GM19463 (cell line): ENCODE measurements at regions not wholly inside any gene's neighbourhood (a gene's known extent, or its start where the extent isn't known, plus 50 kb on each side); places are given as distances from the start of the nearest gene placed in this dataset.

Experiments used
- ATAC-seq: cut with Tn5 transposase; IDR thresholded peaks from one replicate; pipeline ENCODE4 v1.9.1; 2021; ENCODE audit warnings: mild to moderate bottlenecking, moderate library complexity; ENCODE audit not compliant: unreplicated experiment

DNA sequence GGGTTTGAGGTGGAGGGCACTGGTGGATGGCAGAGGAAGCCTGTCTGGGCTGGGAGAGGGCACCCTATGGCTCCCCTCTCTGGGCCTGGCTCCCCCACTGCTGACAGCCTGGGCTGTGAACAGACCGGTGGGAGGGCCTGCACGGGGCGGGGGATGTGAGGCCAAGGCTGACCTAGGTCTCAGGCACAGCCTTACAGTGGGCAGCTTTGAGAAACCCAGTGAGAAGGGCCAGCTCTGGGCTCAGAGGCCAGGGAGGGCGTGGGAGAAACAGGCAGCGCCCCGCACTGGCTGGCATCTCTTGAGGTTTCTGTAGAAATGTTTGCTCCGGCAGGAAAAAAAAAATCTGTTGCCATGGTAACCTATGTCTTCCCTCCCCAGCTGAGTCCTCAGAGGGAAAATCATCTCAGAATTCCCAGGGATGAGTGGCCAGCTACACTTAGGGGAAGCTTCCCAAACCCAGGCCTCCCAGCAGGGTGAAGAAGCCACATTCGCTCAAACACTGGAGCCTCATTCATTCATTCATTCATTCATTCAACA, 71.7 kb upstream of the TAF1B start:
- ATAC-seq: no peak

DNA sequence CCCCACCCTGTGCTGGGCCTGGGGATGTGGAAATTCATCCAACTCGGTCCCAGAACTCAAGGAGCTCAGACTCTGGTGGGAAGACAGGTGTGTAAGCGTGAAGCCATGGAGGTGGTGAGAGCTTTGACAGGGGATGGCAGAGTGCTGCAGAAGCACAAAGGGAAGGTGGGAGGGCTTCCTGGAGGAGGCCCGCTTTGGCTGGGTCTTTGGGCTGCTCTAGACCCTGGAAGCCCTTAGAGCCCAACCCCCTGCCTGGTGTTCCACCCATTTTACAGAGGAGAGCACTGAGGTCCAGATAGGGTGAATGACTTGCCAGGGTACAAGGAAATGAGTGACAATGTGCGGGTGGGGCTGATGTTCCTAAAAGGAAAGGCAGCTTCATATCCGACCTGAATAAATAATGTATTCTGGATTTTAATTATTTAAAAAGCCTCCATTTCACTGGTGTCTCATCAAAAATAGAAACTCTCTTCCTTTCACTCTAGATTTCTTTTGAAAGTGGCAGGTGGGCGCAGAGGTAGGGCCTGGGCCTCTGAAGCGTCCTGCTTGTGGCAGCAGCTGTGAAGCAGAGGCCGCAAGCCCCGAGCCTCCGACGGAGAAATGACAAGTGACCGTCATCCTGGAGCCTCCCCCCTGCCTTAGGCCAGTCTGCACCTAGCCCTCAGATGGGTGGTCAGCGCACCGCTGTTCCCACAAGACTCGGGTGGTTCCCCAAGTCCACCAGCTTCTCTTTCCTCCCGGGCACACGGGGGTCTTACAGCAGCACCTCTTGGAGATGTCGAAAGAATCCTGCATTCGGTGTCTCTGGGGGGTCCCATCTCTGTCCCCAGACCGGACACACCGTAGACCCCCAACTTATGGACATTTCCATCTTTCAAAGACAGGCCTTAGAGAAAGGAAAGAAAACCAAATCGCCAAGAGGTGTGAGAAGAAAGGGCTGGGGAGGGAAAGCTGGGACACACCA, 71.0 kb upstream of the TAF1B start:
- no peak for ATAC-seq

DNA sequence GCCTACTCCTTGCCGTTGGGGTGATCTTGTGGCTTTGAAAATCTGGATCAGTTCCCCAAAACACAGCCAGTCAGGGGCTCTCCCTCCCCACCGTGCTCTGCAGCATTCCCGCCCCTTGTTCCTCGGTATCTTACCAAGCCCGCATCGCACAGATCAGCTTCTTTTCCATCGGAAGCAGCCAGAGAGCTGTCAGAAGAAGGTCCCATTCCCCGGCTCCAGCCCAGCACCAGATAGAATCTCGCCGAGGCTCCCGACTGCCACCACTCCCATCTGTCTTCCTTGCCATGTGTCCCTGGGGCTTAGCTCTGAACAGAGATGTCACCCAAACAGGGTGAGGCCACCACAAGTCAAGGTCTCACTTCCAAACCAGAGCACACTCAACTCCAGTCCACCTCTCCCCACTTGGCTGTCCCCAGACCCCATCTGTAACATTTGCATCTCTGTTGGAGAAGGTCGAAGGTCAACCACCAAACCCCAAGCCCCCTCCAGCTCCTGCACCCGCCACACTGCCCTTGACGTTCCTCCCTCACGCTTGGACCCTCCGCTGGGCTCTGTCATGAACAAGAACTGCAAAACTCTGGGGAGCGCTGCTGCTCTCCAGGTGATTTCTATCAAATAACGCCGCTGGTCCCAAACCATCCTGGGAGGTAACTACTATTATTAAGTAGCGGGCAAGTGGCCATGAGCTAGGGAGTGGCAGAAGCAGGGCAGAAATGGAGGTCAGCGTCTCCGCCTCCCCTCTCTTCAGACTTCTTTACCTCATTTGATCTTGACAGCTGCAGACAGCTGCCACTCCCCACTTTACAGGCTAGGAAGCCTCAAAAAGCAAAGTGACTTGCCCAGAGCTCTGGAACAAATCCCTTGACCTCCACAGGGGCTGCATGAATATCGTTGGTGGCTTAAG, 70.0 kb upstream of the TAF1B start:
- no peak for ATAC-seq

DNA sequence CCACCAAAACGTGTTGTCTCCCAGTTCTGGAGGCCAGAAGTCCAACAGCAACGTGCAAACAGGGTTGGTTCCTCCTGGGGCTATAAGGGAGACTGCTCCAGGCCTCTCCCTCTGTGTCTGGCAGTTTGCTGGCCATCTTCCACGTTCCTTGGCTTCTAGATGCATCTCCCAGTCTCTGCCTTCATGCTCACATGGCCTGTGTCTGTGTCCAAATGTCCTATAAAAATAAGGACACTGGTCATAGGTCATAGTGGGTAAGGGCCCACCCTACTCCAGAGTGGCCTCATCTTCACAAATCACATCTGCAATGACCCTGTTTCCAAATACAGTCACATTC, 69.4 kb upstream of the TAF1B start:
- ATAC-seq: no peak

DNA sequence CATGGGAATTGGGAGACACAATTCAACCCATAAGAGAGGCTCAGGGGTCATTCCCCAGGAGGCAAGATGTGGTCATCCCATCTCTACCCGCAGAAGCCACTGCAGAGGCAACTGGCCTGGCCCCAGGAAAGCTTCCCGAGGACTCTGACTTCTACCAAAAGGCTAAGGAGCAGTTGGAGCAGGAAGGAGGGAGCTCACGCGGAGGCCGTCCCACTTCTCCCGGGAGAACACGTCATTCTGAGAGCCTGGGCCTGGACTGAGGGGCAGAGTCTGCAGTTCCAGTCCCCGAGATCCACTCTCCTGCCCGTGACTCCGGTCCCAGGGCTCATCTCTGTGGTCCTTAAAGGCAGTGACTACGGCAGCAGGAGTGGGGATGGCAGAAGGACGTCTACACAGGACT, 69.0 kb upstream of the TAF1B start:
- no peak for ATAC-seq

DNA sequence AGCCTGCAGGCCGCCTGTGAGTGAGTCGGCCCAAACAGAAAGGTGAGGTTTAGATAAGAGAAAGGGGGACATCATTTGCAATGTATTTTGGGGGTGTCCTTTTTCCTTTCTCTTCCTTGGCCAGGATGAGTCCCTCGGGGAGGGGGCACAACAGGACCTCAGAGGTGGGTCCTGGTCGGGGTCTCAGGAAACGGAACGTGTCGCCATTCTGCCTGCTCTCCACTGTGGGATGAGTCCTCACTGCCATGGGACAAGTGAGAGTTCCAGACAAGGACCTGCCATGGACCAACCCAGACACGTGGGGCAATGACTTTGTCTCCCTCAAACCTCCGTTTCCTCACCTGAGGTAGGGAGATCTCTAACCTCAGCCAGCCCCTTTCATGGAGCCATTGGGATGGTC, 67.9 kb upstream of the TAF1B start:
- ATAC-seq: no peak

DNA sequence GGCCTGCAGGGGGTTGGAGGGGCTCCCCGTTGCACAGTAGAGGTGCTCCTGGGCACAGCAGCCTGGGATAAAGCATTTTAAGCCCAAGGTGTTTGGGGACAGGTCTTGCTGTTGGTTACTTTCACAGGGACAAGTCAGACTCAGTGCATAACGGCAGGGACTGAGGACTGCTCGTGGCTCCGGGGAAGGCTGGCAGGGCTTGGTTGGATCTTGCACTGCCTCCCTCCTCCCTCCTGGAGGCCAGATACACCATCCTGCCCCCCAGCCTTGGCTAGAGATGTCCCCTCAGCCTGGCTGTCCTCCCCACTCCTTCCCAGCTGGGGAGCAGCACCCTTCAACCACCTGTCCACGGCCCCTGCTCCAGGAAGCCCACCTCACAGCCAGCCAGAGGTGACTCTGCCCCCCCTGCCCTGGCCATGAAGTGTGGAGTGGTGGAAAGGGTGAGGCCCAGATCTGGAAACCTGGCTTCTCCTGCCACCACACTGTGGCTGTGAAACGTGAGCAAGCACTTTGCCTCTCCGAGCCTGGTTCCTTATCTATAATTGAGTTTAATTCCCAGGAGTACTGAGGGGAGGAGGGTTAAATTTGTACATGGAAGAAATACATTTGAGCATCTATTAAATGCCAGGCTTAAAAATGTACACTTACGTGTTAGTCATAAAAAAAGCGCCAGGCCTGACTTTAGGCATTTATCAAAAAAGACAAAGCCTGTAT, 67.1 kb upstream of the TAF1B start:
- ATAC-seq: no peak

DNA sequence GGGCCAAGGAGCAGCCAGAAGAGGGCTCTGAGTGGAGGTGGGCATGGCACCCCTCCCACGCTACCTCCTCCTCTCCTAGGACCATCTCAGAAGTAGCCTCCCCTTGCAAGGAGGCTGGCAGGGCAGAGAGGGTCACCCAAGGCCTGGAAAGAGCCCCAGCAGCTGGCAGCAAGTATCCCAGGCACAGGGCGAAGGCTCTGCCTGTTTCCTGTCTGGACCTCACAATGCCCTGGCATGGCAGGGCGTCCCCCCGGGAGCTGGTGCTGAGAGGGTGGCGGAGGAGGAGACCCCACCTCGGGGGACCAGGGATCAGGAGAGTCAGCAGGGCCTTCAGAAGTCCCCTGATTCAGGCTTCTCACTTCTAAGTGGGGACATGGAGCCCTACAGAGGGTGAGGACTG, 66.2 kb upstream of the TAF1B start:
- no peak for ATAC-seq

DNA sequence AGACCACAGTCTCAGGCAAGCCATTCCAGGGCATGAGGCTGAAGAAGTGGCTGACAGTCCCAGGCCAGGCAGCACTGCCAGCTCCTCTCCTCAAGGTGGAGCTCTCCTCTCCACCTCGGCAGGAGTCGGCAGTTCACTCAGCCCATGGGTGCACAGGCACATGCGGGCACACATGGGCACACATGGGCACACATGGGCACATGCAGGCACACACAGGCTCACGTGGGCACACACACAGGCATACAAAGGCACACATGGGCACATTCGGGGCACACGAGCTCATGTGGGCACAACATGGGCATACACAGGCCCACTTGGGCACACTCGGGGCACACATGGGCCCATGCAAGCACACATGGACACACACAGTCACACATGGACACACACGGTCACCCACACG, 65.3 kb upstream of the TAF1B start:
- no peak for ATAC-seq

DNA sequence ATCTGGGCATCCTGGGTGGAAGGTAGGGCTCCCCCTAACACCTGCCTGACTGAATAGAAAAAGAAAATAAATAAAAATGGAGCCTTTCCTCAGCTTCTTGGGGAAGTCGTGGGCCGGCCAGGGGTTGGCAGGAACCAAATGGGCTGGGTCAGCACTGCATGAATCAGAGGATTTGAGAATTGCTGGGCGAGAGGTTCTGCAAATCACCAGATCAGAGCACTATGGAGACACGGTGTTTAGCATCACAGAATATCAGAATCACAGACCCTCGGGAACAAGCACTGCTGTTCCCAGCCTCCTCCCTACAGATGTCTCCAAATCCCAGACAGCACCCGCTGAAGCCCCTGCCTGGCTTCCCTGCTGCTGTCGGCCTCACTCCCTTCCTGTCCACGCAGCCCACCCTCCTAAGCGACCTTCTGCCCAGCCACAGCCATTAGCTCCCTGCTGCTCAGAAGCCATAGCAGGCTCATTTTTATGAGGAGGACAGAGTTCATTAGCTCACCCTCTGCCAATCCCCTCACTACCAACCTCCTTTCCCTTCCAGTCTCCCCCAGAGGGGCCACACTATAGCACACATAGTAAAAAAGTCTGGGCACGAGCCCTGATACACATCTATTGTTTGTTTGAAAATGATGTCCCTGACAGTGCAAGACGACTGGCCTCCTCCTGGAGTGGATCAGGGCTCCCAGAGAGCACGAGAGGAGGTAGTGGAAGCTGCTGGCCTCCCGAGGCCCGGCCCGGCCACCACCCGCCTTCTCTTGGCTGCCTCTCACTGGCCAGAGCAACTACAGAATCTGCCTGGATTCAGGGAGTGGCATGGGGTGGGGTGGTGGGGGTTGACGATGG, 64.6 kb upstream of the TAF1B start:
- ATAC-seq: no peak

DNA sequence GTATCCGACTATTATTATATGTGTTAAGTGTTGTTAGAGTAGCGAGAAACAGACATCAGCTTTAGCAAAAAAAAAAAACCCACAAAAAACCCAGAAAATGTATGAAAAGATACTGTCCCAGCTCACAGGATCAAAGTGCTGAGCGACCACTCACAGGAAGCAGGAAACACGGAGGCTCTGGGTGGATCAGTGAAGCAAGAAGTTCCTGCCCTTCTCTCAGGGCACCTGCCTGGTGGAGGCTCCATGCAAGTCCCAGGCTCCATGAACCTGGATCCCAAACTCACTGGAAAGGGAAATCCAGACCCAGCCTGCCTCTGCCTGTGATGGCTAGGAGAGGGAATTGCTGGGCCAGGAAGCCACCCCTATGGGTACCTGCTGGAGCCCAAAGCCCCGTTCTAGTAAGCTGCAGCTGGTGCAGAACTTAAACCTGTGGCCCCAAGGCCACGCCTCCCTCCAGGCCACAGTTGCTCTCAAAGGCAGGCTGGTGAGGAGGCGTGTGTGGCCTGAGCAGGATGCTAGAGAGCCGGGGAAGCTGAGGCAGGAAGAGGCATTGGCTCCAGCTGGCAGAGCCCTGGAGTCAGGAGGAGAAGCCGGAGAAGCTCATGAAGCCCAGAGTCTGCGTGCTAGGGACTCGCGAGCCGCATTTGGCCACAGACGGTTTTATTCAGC, 63.5 kb upstream of the TAF1B start:
- peak; percentile 71 for ATAC-seq

DNA sequence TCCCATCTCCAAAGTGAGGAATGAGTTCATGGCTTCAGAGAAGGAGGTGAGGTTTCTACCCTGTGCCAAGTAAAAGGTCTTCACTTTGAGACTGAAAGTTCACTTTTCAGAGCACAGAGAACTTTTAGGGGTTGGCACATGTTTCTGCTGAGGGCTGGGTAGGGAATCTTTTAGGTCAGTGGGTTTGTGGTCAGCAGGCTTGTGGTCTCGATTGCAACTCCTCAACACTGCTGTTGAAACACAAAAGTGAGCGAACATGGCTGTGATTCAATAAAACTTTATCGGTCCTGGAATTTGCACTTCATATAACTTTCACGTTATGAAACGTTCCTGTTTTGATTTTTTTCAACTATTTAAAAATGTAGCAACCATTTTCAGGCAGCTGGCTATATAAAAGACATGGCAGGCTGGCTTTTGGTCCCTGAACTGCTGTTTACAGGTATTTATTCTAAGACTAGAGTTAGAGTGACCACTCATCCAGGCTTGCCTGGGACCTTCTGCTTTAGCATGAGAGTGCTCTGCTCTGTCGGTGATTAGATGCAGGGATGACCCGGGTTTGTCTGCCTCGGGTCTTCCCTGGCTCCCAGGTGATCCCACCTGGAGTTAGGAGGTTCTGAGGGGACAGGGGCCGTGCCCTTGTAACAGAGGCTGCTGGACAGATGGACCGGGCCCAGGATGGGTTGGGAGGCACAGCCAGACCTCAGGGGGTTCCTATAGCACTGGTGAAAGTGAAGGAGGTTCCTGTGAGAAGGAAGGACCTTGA, 62.7 kb upstream of the TAF1B start:
- ATAC-seq: no peak

DNA sequence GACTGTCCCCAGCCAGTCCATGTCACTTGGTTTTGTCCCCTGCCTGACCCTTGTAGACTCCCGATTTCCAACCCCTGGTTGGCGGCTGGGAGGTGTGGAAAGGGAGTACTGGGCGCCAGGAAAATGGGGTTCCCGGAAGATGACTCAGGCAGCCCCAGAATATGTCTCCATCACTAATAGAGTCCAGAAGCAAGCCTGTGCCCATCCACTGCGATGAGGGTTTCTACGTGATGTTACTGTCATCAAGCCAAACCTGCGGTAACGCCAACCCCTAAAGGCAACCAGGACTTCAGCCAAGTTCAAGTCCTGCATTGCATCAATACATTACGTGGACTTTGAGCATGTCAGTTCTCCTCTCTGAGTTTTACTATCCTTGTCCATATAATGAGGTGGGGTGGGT, 62.0 kb upstream of the TAF1B start:
- no peak for ATAC-seq

DNA sequence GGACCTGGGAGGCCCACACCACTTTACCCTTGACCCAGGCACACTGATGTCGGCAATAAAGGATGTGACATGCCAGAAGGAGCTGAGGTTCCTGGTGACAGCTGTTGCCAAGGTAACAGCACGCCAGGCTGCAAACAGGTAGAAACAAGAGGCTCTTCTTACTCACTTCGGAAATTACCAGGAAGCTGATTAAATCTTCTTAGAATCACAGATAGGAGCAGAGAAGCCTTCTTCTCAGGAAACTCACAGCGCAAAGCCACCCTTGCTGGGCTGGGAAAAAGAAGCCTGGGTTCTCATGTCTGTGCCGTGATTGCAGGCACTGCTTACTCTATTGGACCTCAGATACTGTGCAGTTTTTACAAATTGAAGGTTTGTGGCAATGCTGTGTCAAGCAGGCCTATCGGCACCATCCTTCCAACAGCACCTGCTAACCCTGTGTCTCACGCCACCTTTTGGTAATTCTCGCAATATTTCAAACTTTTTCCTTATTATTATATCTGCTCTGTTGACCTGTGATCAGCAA, 61.0 kb upstream of the TAF1B start:
- no peak for ATAC-seq

DNA sequence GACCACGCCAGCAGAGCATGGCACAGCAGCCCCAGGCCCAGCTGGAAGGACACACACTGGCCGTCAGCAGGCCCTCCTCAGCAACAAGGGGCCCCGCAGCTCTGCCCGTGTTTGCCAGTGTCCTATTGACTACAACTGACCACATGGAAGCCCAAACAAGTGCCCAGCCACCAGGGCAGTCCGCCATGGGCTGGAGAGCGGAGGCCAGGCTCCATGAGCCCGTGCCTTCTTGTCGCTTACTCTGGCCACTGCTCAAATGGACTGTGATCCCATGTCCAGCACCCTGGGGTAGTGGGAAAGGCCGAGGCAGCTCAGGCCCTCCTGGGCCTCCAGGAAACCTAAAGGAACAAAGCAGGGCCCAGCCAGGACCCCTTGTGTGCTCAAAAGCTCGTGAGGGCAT, 53.9 kb upstream of the TAF1B start:
- ATAC-seq: no peak

DNA sequence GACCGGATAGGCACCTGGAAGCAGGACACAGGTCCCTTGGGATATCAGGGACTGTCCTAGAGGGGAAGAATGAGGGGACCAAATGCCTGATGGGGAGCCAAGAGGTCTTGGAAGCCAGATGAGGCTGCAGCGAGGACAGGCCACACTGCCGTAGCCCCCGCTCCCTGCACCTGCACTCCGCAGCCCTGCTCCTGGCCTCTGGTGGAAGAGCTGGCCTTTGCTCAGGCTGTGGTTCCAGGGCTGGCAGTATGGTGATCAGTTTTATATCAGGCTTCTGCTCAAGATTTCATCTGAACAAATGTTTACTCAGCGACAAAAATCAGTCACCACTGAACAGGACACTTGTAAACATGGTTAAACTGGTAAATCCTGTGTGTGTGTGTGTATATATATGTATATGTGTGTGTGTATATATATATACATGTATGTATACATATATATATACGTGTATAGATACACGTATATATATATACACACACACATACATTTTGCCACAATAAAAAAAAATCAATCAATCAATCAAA, 52.5 kb upstream of the TAF1B start:
- no peak for ATAC-seq

DNA sequence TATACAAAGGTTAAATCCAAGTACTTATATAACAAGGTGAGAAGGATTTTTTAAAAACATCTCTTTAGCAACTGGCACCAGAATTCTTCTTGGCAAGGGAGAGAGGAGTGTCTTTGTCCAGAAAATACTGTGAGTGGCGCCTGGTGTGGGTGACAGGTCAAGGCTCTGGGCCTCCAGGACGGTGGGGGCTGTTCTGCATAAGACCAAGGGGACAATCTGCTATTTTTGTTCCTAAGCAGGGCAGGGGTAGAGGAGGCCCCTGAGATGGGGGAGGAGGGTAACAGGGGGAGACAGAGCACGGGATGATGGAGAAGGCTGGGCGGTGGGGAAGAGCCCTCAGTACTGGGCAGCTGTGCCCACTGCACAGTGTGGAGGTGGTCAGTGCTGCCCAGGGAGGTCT, 51.6 kb upstream of the TAF1B start:
- ATAC-seq: no peak

DNA sequence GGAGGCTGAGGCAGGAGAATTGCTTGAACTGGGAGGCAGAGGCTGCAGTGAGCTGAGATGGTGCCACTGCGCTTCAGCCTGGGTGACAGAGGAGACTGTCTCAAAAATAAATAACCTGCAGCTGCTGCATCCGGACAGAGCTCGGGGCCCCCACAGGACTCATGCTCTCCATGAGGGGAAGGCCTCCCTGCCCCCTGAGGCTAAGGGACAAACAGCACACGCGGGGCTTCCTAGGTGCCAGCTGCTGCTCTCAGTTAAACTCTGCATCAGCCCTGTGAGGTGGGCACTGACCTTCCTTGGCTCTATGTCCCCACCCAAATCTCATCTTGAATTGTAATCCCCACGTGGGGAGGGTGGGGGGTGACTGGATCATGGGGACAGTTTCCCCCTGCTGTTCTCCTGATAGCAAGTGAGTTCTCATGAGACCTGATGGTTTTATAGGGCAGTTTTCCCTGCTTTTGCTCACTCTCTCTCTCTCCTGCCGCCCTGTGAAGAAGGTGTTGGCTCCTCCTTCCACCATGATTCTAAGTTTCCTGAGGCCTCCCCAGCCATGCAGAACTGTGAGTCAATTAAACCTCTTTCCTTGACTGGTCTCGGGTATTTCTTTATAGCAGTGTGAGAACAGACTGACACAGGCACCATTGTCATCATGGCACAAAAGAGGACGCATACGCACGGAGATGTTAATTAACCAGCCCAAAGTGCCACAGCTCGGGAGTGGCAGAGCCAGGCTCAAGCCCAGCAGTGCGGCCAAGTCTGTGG, 49.9 kb upstream of the TAF1B start:
- no peak for ATAC-seq
